H1 (cell line): ENCODE measurements at regions not wholly inside any gene's neighbourhood (a gene's known extent, or its start where the extent isn't known, plus 50 kb on each side); places are given as distances from the start of the nearest gene placed in this dataset.

ENCODE experiments used
- CTCF ChIA-PET: fragments of 300-600 bp; sonication (Branson Sonifier 250); formaldehyde crosslinking; loops from one replicate; lab custom pipeline; 2021; ENCODE audit not compliant: partially characterized antibody; lab: Charles Lee
- POLR2A ChIA-PET: fragments of 300-600 bp; sonication (Branson Sonifier 250); formaldehyde crosslinking; loops from one replicate; lab custom pipeline; 2021; ENCODE audit warnings: inconsistent platforms; ENCODE audit not compliant: partially characterized antibody; lab: Charles Lee
- DNase-seq, 2 experiments: peaks; one replicate each; pipeline versions ENCODE4 v3.0.0 to v3.0.0-alpha.2; 2010 to 2022; ENCODE audit warnings: low spot score in 2 of 2, low read depth in 1 of 2, mixed read lengths in 1 of 2
- FAIRE-seq: peaks from 2 replicates; lab custom pipeline; 2011; peaks lifted over from hg19 to GRCh38; lab: Jason Lieb, UNC
- H2AFZ ChIP-seq: 2 replicates; pipeline ENCODE4 v1.8.1; 2012; ENCODE audit warnings: low read length, inconsistent platforms
- H2AK5ac ChIP-seq: 2 replicates; pipeline ENCODE4 v1.6.1; 2013; ENCODE audit warnings: low read depth, low read length
- H2BK120ac ChIP-seq: replicated peaks from 2 replicates; pipeline ENCODE3; 2013; ENCODE audit warnings: low read depth, low read length, inconsistent platforms
- H2BK12ac ChIP-seq: 2 replicates; pipeline ENCODE4 v1.6.1; 2013; ENCODE audit warnings: low read depth, low read length
- H2BK15ac ChIP-seq: 2 replicates; pipeline ENCODE4 v1.6.1; 2013; ENCODE audit warnings: low read length
- H2BK20ac ChIP-seq: 2 replicates; pipeline ENCODE4 v1.6.1; 2013; ENCODE audit warnings: low read length
- H2BK5ac ChIP-seq: 2 replicates; pipeline ENCODE4 v1.6.1; 2013; ENCODE audit warnings: low read depth, low read length
- H3K14ac ChIP-seq: 2 replicates; pipeline ENCODE4 v1.6.1; 2013; ENCODE audit warnings: inconsistent platforms; ENCODE audit not compliant: insufficient read length
- H3K18ac ChIP-seq: 2 replicates; pipeline ENCODE4 v1.6.1; 2013; ENCODE audit warnings: low read length; ENCODE audit errors: extremely low read depth
- H3K23ac ChIP-seq: 2 replicates; pipeline ENCODE4 v1.6.1; 2013; ENCODE audit warnings: inconsistent platforms; ENCODE audit not compliant: insufficient read length
- H3K23me2 ChIP-seq: 2 replicates; pipeline ENCODE4 v1.6.1; 2013; ENCODE audit warnings: low read depth, low read length
- H3K27ac ChIP-seq: 2 replicates; pipeline ENCODE4 v1.6.1; 2011; ENCODE audit warnings: low read depth, low read length, inconsistent platforms
- H3K27me3 ChIP-seq, 4 experiments: replicated peaks in 1 of 4; 1 replicate in 1 of 4; 2 replicates in 3 of 4; pipeline versions ENCODE4 v1.6.1 to v1.8.1; 2011 to 2013; ENCODE audit warnings: low read length in 3 of 4, mild to moderate bottlenecking in 3 of 4, inconsistent platforms in 2 of 4, mixed read lengths in 2 of 4, moderate library complexity in 1 of 4; ENCODE audit not compliant: control insufficient read depth in 3 of 4, insufficient read depth in 3 of 4; ENCODE audit errors: extremely low read depth in 1 of 4
- H3K36me3 ChIP-seq, 4 experiments: 2 replicates each; pipeline versions ENCODE4 v1.6.1 to v1.8.1; 2011 to 2013; ENCODE audit warnings: mild to moderate bottlenecking in 4 of 4, low read length in 3 of 4, moderate library complexity in 2 of 4, control low read depth in 1 of 4, inconsistent platforms in 1 of 4; ENCODE audit not compliant: insufficient read depth in 4 of 4, control insufficient read depth in 2 of 4
- H3K4ac ChIP-seq: replicated peaks from 2 replicates; pipeline ENCODE3; 2013; ENCODE audit warnings: low read length, low read depth, mixed read lengths, inconsistent platforms; ENCODE audit not compliant: insufficient read length
- H3K4me1 ChIP-seq, 4 experiments: replicated peaks in 1 of 4; 1 replicate in 1 of 4; 2 replicates in 3 of 4; pipeline versions ENCODE4 v1.6.1 to v1.8.1; 2011 to 2013; ENCODE audit warnings: low read length in 3 of 4, inconsistent platforms in 2 of 4, mixed read lengths in 1 of 4; ENCODE audit not compliant: insufficient read depth in 4 of 4, control insufficient read depth in 3 of 4
- H3K4me2 ChIP-seq, 2 experiments: 2 replicates each; pipeline versions ENCODE4 v1.6.1 to v1.8.1; 2011 to 2013; ENCODE audit warnings: low read depth in 2 of 2, low read length in 2 of 2, control low read depth in 1 of 2, inconsistent platforms in 1 of 2, mild to moderate bottlenecking in 1 of 2; ENCODE audit not compliant: insufficient read depth in 1 of 2
- H3K4me3 ChIP-seq, 4 experiments: fragments of 200-600, 300-600 bp in 1 of 4; sonication (generic), shearing (Covaris generic), sonication (Bioruptor Twin) in 1 of 4; 2 replicates each; pipeline versions ENCODE4 v1.5.1 to v1.8.1; 2011 to 2016; ENCODE audit warnings: low read length in 4 of 4, low read depth in 3 of 4, control low read depth in 2 of 4, inconsistent platforms in 2 of 4, mild to moderate bottlenecking in 2 of 4, mixed read lengths in 1 of 4, moderate library complexity in 1 of 4; ENCODE audit not compliant: insufficient read depth in 2 of 4; ENCODE audit errors: extremely low read depth in 1 of 4
- H3K56ac ChIP-seq: replicated peaks from 2 replicates; pipeline ENCODE3; 2013; ENCODE audit warnings: low read depth, mild to moderate bottlenecking, mixed read lengths, low read length, inconsistent platforms; ENCODE audit not compliant: insufficient read length
- H3K79me1 ChIP-seq: 2 replicates; pipeline ENCODE4 v1.6.1; 2013; ENCODE audit warnings: low read depth, low read length, control low read depth
- H3K79me2 ChIP-seq, 2 experiments: 2 replicates each; pipeline versions ENCODE4 v1.6.1 to v1.8.1; 2012 to 2013; ENCODE audit warnings: low read length in 2 of 2, mild to moderate bottlenecking in 2 of 2, inconsistent platforms in 1 of 2; ENCODE audit not compliant: insufficient read depth in 2 of 2, control insufficient read depth in 1 of 2
- H3K9ac ChIP-seq, 4 experiments: replicated peaks in 1 of 4; 1 replicate in 1 of 4; 2 replicates in 3 of 4; pipeline versions ENCODE4 v1.6.1 to v1.8.1; 2011 to 2013; ENCODE audit warnings: low read depth in 3 of 4, low read length in 3 of 4, control low read depth in 2 of 4, mild to moderate bottlenecking in 2 of 4, moderate library complexity in 2 of 4, inconsistent platforms in 1 of 4; ENCODE audit errors: extremely low read depth in 1 of 4
- H3K9me3 ChIP-seq, 2 experiments: 2 replicates each; pipeline versions ENCODE4 v1.6.1 to v1.8.1; 2012 to 2013; ENCODE audit warnings: mild to moderate bottlenecking in 2 of 2, moderate library complexity in 2 of 2, control low read depth in 1 of 2, inconsistent platforms in 1 of 2, low read depth in 1 of 2, low read length in 1 of 2, mixed read lengths in 1 of 2; ENCODE audit not compliant: insufficient read depth in 2 of 2
- H4K20me1 ChIP-seq, 2 experiments: replicated peaks in 1 of 2; 2 replicates each; pipeline versions ENCODE3 to v1.8.1; 2011 to 2013; ENCODE audit warnings: inconsistent platforms in 2 of 2, low read length in 2 of 2, mild to moderate bottlenecking in 1 of 2; ENCODE audit not compliant: insufficient read depth in 2 of 2, control insufficient read depth in 1 of 2
- H4K5ac ChIP-seq: 2 replicates; pipeline ENCODE4 v1.6.1; 2013; ENCODE audit warnings: low read length, low read depth, mixed read lengths, inconsistent platforms; ENCODE audit not compliant: insufficient read length
- H4K8ac ChIP-seq: 2 replicates; pipeline ENCODE4 v1.8.0; 2013; ENCODE audit warnings: mild to moderate bottlenecking, moderate library complexity, low read length, inconsistent platforms; ENCODE audit not compliant: insufficient read depth; ENCODE audit errors: extremely low read depth
- H4K91ac ChIP-seq: replicated peaks from 2 replicates; pipeline ENCODE3; 2013; ENCODE audit warnings: low read length, mixed read lengths, inconsistent platforms; ENCODE audit not compliant: insufficient read length
- BRCA1 ChIP-seq: IDR thresholded peaks from 2 replicates; pipeline ENCODE4 v1.6.1; 2012; ENCODE audit warnings: low read depth, low read length, improper control_type of control experiment
- EP300 ChIP-seq, 2 experiments: IDR thresholded peaks; 1 replicate in 1 of 2; 2 replicates in 1 of 2; pipeline ENCODE4 v1.6.1; 2011 to 2012; ENCODE audit warnings: low read depth in 2 of 2, low read length in 2 of 2, mild to moderate bottlenecking in 2 of 2, borderline replicate concordance in 1 of 2, inconsistent platforms in 1 of 2, moderate library complexity in 1 of 2
- FOSL1 ChIP-seq: IDR thresholded peaks from 2 replicates; pipeline ENCODE4 v1.6.1; 2011; ENCODE audit warnings: mild to moderate bottlenecking, low read depth, low read length, moderate library complexity; ENCODE audit not compliant: insufficient read depth
- GTF2F1 ChIP-seq: IDR thresholded peaks from 2 replicates; pipeline ENCODE4 v1.6.1; 2012; ENCODE audit warnings: low read depth, low read length, improper control_type of control experiment, borderline replicate concordance
- MAFK ChIP-seq: IDR thresholded peaks from 2 replicates; pipeline ENCODE4 v1.6.1; 2012; ENCODE audit warnings: low read depth, mild to moderate bottlenecking, improper control_type of control experiment, low read length
- SIRT6 ChIP-seq: IDR thresholded peaks from one replicate; pipeline ENCODE4 v1.7.1; 2012; ENCODE audit warnings: low read length, inconsistent platforms
- SP4 ChIP-seq: IDR thresholded peaks from 2 replicates; pipeline ENCODE4 v1.6.1; 2012; ENCODE audit warnings: low read length, inconsistent platforms
- TAF7 ChIP-seq: optimal IDR thresholded peaks from 2 replicates; pipeline ENCODE3; 2011; ENCODE audit warnings: low read depth, mild to moderate bottlenecking, inconsistent platforms, low read length, moderate library complexity, borderline replicate concordance
- TBP ChIP-seq: IDR thresholded peaks from 2 replicates; pipeline ENCODE4 v1.6.1; 2011; ENCODE audit warnings: low read depth, low read length, improper control_type of control experiment
- TCF12 ChIP-seq: IDR thresholded peaks from 2 replicates; pipeline ENCODE4 v1.6.1; 2011; ENCODE audit warnings: low read depth, mild to moderate bottlenecking, low read length
- USF2 ChIP-seq: IDR thresholded peaks from 2 replicates; pipeline ENCODE4 v1.6.1; 2011; ENCODE audit warnings: low read length, improper control_type of control experiment
- WGBS, 2 experiments: shearing (Covaris generic) in 1 of 2; methylation state at CpG; one replicate each; pipeline versions ENCODE4 v1.1.6 to v1.1.7; 2013 to 2015; ENCODE audit warnings: low lambda C conversion rate in 2 of 2, mixed read lengths in 2 of 2, inconsistent platforms in 1 of 2, low coverage in 1 of 2, missing lambda C conversion rate in 1 of 2; ENCODE audit not compliant: insufficient replicate concordance in 2 of 2, insufficient coverage in 1 of 2, insufficient read length in 1 of 2; ENCODE audit errors: extremely low coverage in 1 of 2, missing lambda C conversion rate in 1 of 2; 5-methylcytosine and 5-hydroxymethylcytosine counted together
- TF ChIP-seq, protein P1 (sequence below), 3 experiments: IDR thresholded peaks; 1 replicate in 2 of 3; 2 replicates in 1 of 3; pipeline versions ENCODE4 v1.5.1 to v1.6.1; 2011; ENCODE audit warnings: low read length in 3 of 3, mild to moderate bottlenecking in 3 of 3, inconsistent platforms in 2 of 3, low read depth in 1 of 3, moderate library complexity in 1 of 3; ENCODE audit not compliant: insufficient read depth in 1 of 3; ENCODE audit errors: control extremely low read depth in 1 of 3

GRCh38 chr19:23522431-23522830 lies 127.2 kb upstream of the ZNF91 start:
- Histone ChIP-seq H3K79me2 (no peaks in the 10 kb centered on the region), H3K4me1 (no peaks in the 10 kb centered on the region), H2BK15ac (no peak overlapping the region), H3K9ac (no peak overlapping the region), H2AFZ (no peak overlapping the region), H3K27ac (no peak overlapping the region), H3K56ac (no peak overlapping the region), H3K79me1 (no peaks in the 10 kb centered on the region), H3K23me2 (no peaks in the 10 kb centered on the region; the same call in 1 of the 2 replicates), H3K27me3 (no peaks in the 10 kb centered on the region), H3K14ac (no peak overlapping the region), H3K4ac (no peak overlapping the region), H3K23ac (no peak overlapping the region), H2BK5ac (no peak overlapping the region), H3K4me2 (no peak overlapping the region), H3K4me3 (no peak overlapping the region), H3K18ac (no peak overlapping the region), H4K20me1 (no peaks in the 10 kb centered on the region), H2AK5ac (no peak overlapping the region), H2BK120ac (no peak overlapping the region), H2BK20ac (no peak overlapping the region), H4K5ac (no peak overlapping the region), H3K36me3 (no peaks in the 10 kb centered on the region), H4K91ac (no peak overlapping the region), H2BK12ac (no peak overlapping the region), H4K8ac (no peak overlapping the region), H3K9me3 (peaks cover 51 to 82% of the 10 kb centered on the region in 2 experiments)
- POLR2A ChIA-PET: no interaction called here
- no peak for DNase-seq
- CTCF ChIA-PET: no interaction called here
- 100% methylated on average over 1 of the region's 1 CpG; no CpG with 5 or more reads in 1 of the 2 experiments for WGBS, 2 experiments
- no peak for FAIRE-seq
- no peak for TF ChIP-seq GTF2F1
- TF ChIP-seq, protein P1, sequence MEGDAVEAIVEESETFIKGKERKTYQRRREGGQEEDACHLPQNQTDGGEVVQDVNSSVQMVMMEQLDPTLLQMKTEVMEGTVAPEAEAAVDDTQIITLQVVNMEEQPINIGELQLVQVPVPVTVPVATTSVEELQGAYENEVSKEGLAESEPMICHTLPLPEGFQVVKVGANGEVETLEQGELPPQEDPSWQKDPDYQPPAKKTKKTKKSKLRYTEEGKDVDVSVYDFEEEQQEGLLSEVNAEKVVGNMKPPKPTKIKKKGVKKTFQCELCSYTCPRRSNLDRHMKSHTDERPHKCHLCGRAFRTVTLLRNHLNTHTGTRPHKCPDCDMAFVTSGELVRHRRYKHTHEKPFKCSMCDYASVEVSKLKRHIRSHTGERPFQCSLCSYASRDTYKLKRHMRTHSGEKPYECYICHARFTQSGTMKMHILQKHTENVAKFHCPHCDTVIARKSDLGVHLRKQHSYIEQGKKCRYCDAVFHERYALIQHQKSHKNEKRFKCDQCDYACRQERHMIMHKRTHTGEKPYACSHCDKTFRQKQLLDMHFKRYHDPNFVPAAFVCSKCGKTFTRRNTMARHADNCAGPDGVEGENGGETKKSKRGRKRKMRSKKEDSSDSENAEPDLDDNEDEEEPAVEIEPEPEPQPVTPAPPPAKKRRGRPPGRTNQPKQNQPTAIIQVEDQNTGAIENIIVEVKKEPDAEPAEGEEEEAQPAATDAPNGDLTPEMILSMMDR (IDR thresholded peaks at IDR 0.05; ENCODE audit: control extremely low read depth in 1 of 3, insufficient read depth in 1 of 3, low read depth in 1 of 3, low read length in 3 of 3): no peak
- TF ChIP-seq SIRT6: no peak
- TF ChIP-seq SP4: no peak
- no peak for TF ChIP-seq BRCA1
- no peak for TF ChIP-seq EP300 (IDR thresholded peaks at IDR 0.05; ENCODE audit: borderline replicate concordance in 1 of 2, low read depth in 2 of 2, low read length in 2 of 2)
- no peak for TF ChIP-seq USF2
- TF ChIP-seq TCF12: no peak
- no peak for TF ChIP-seq TBP
- TF ChIP-seq MAFK: no peak
- TF ChIP-seq TAF7: no peak
- no peak for TF ChIP-seq FOSL1
